GM23338 (cell line): ENCODE measurements at regions not wholly inside any gene's neighbourhood (a gene's known extent, or its start where the extent isn't known, plus 50 kb on each side); places are given as distances from the start of the nearest gene placed in this dataset.

Experiments
- ATAC-seq: fragments of 200-7000 bp; cut with Tn5 transposase; 3 replicates; pipeline ENCODE4 v1.9.1; 2020
- DNase-seq: peaks from one replicate; pipeline ENCODE4 v3.0.0-alpha.2; 2015; ENCODE audit warnings: low spot score
- H2AFZ ChIP-seq: fragments of 200-600 bp; sonication (generic); 2 replicates; pipeline ENCODE4 v1.8.0; 2016; ENCODE audit warnings: antibody characterized with exemption, mild to moderate bottlenecking, moderate library complexity
- H3F3A ChIP-seq: fragments of 200-600 bp; sonication (generic); replicated peaks from 2 replicates; pipeline ENCODE4 v1.8.0; 2017; ENCODE audit warnings: antibody characterized with exemption, mixed run types, low read depth
- H3K27ac ChIP-seq: fragments of 200-600 bp; sonication (generic); 2 replicates; pipeline ENCODE4 v1.6.1; 2016; ENCODE audit warnings: low read depth
- H3K27me3 ChIP-seq: fragments of 200-600 bp; sonication (generic); 2 replicates; pipeline ENCODE4 v1.8.0; 2016; ENCODE audit warnings: mild to moderate bottlenecking, mixed run types, moderate library complexity; ENCODE audit not compliant: insufficient read depth
- H3K36me3 ChIP-seq: fragments of 200-600 bp; sonication (generic); 2 replicates; pipeline ENCODE4 v1.8.0; 2016; ENCODE audit warnings: mild to moderate bottlenecking; ENCODE audit not compliant: insufficient read depth
- H3K4me1 ChIP-seq: fragments of 200-600 bp; sonication (generic); 2 replicates; pipeline ENCODE4 v1.8.0; 2016; ENCODE audit warnings: mild to moderate bottlenecking, moderate library complexity; ENCODE audit not compliant: insufficient read depth
- H3K4me2 ChIP-seq: fragments of 200-600 bp; sonication (generic); 2 replicates; pipeline ENCODE4 v1.7.1; 2017; ENCODE audit warnings: mixed run types
- H3K4me3 ChIP-seq: fragments of 200-600 bp; sonication (generic); 2 replicates; pipeline ENCODE4 v1.6.1; 2016; ENCODE audit warnings: mixed run types
- H3K79me2 ChIP-seq: fragments of 200-600 bp; sonication (generic); replicated peaks from 2 replicates; pipeline ENCODE4 v1.8.0; 2017; ENCODE audit warnings: mild to moderate bottlenecking; ENCODE audit not compliant: insufficient read depth
- H3K9me2 ChIP-seq: fragments of 200-600 bp; sonication (generic); 2 replicates; pipeline ENCODE4 v1.8.0; 2017; ENCODE audit not compliant: insufficient read depth
- H4K20me1 ChIP-seq: fragments of 200-600 bp; sonication (generic); replicated peaks from 2 replicates; pipeline ENCODE4 v1.8.0; 2017; ENCODE audit warnings: mild to moderate bottlenecking; ENCODE audit not compliant: insufficient read depth
- H3K27ac Mint-ChIP-seq: 2 replicates; pipeline ENCODE4 v1.8.0; 2020; ENCODE audit warnings: inconsistent platforms, mild to moderate bottlenecking, moderate library complexity, mixed read lengths
- H3K27me3 Mint-ChIP-seq: 3 replicates; pipeline ENCODE4 v1.8.0; 2022; ENCODE audit warnings: low read depth, mild to moderate bottlenecking, moderate library complexity, mixed read lengths, inconsistent platforms; ENCODE audit not compliant: insufficient read depth, poor library complexity
- H3K36me3 Mint-ChIP-seq: 3 replicates; pipeline ENCODE4 v1.8.0; 2021; ENCODE audit warnings: low read depth, mild to moderate bottlenecking, inconsistent platforms, moderate library complexity, mixed read lengths
- H3K4me1 Mint-ChIP-seq: 3 replicates; pipeline ENCODE4 v1.8.0; 2020; ENCODE audit warnings: mild to moderate bottlenecking, inconsistent platforms, mixed read lengths
- H3K4me3 Mint-ChIP-seq: 3 replicates; pipeline ENCODE4 v1.8.0; 2021; ENCODE audit warnings: moderate library complexity, mild to moderate bottlenecking, inconsistent platforms, mixed read lengths
- H3K9me3 Mint-ChIP-seq: 3 replicates; pipeline ENCODE4 v1.8.0; 2020; ENCODE audit warnings: moderate library complexity, mild to moderate bottlenecking, inconsistent platforms, mixed read lengths
- CREB1 ChIP-seq: fragments of 250-450 bp; sonication (Bioruptor Pico); IDR thresholded peaks from 2 replicates; pipeline ENCODE4 v1.5.0; 2020; ENCODE audit warnings: low read depth, mild to moderate bottlenecking, moderate library complexity
- JUNB ChIP-seq: IDR thresholded peaks from one replicate; pipeline ENCODE4 v1.6.1; 2016; ENCODE audit warnings: antibody characterized with exemption; ENCODE audit not compliant: unreplicated experiment
- NANOG ChIP-seq: IDR thresholded peaks from 2 replicates; pipeline ENCODE4 v1.6.1; 2016; ENCODE audit warnings: antibody characterized with exemption, borderline replicate concordance
- POLR2AphosphoS5 ChIP-seq: IDR thresholded peaks from 2 replicates; pipeline ENCODE4 v1.6.1; 2016; ENCODE audit warnings: antibody characterized with exemption, low read depth
- REST ChIP-seq: IDR thresholded peaks from one replicate; pipeline ENCODE4 v1.6.1; 2018; ENCODE audit warnings: antibody characterized with exemption; ENCODE audit not compliant: unreplicated experiment
- ZNF462 ChIP-seq: fragments of 250-450 bp; sonication (Bioruptor Pico); IDR thresholded peaks from 2 replicates; pipeline ENCODE4 v1.5.0; 2020; ENCODE audit warnings: mild to moderate bottlenecking, moderate library complexity

GRCh38 chr2:216302981-216303676 is 69.2 kb downstream of the MARCHF4 start:
- no peak for DNase-seq
- no peaks in the 10 kb centered on the region for H3K36me3 Mint-ChIP-seq
- no peak overlapping the region for H2AFZ ChIP-seq
- no peak for ATAC-seq
- no peaks in the 10 kb centered on the region for H3K79me2 ChIP-seq
- H3K9me3 Mint-ChIP-seq: no peaks in the 10 kb centered on the region
- no peak overlapping the region for H3K4me2 ChIP-seq
- peaks cover 34% of the 10 kb centered on the region for H3K4me1 Mint-ChIP-seq
- peaks cover 5% of the 10 kb centered on the region for H3K27me3 Mint-ChIP-seq
- no peak overlapping the region for H3K4me3 ChIP-seq
- no peak overlapping the region for H3K27ac ChIP-seq
- H3K27me3 ChIP-seq: no peaks in the 10 kb centered on the region
- H3K4me1 ChIP-seq: peaks cover 19% of the 10 kb centered on the region
- no peaks in the 10 kb centered on the region for H3K36me3 ChIP-seq
- no peak overlapping the region for H3K27ac Mint-ChIP-seq
- no peaks in the 10 kb centered on the region for H3K9me2 ChIP-seq
- no peak overlapping the region for H3K4me3 Mint-ChIP-seq
- H3F3A ChIP-seq: no peaks in the 10 kb centered on the region
- no peaks in the 10 kb centered on the region for H4K20me1 ChIP-seq
- TF ChIP-seq REST (peak; percentile 20), CREB1 (CRISPR knock-in tag) (no peak)

- peak; percentile 78 for ATAC-seq
- TF ChIP-seq JUNB: no peak
- no peak for TF ChIP-seq ZNF462
- no peak for TF ChIP-seq POLR2AphosphoS5
- no peak for TF ChIP-seq CREB1 (CRISPR knock-in tag)
- no peak for TF ChIP-seq NANOG
- TF ChIP-seq REST: no peak
These were observed 71.4 kb downstream of the MARCHF4 start for GRCh38 chr2:216300906-216301305.

More at GRCh38 chr2:216300906-216301305, 71.4 kb downstream of the MARCHF4 start:
- H3K9me2 ChIP-seq: no peaks in the 10 kb centered on the region
- no peaks in the 10 kb centered on the region for H3F3A ChIP-seq
- Mint-ChIP-seq H3K4me3 (no peak overlapping the region), H3K4me1 (peaks cover 34% of the 10 kb centered on the region), H3K27ac (no peak overlapping the region), H3K9me3 (no peaks in the 10 kb centered on the region), H3K36me3 (no peaks in the 10 kb centered on the region), H3K27me3 (peaks cover 5% of the 10 kb centered on the region)
- peaks cover 10% of the 10 kb centered on the region for H3K4me1 ChIP-seq
- H3K27ac ChIP-seq: no peak overlapping the region
- H3K36me3 ChIP-seq: no peaks in the 10 kb centered on the region
- H3K4me3 ChIP-seq: no peak overlapping the region
- H4K20me1 ChIP-seq: no peaks in the 10 kb centered on the region
- no peaks in the 10 kb centered on the region for H3K27me3 ChIP-seq
- H3K79me2 ChIP-seq: no peaks in the 10 kb centered on the region
- H2AFZ ChIP-seq: no peak overlapping the region
- DNase-seq: no peak
- H3K4me2 ChIP-seq: no peak overlapping the region
